ENCODE measurements at regions not wholly inside any gene's neighbourhood (a gene's known extent, or its start where the extent isn't known, plus 50 kb on each side); places are given as distances from the start of the nearest gene placed in this dataset.

GRCh38 chr2:142805244-142805643, 72.2 kb upstream of the KYNU start:
- peak in 1 of 2 experiments; percentile 40; a peak in 1 of 6 replicates for ATAC-seq
- H3K4me2 ChIP-seq: peak overlapping the region; percentile 42
- ChIA-PET POLR2A (no interaction called here), CTCF (interaction anchor here (1.6 kb wide), 1 partner anchor 10 kb away, joined by 4 read pairs; no protein-coding TSS in a partner anchor)
- TF ChIP-seq EHF (CRISPR knock-in tag; IDR thresholded peaks at IDR 0.05) (no peak), HDAC2 (IDR thresholded peaks at IDR 0.05) (no peak)
- peak overlapping the region; percentile 33 to 34; a peak in 4 of 6 replicates for H3K27ac ChIP-seq
- peaks cover 10% of the 10 kb centered on the region; the same call in 1 of the 3 replicates for H3K4me1 ChIP-seq
- no peak for FAIRE-seq
- DNase-seq (ENCODE audit: low read depth in 1 of 2, low spot score in 1 of 2): no peak
- H3K4me3 ChIP-seq: no peak overlapping the region
- peaks cover 8% of the 10 kb centered on the region for H3K9me3 ChIP-seq

DNA sequence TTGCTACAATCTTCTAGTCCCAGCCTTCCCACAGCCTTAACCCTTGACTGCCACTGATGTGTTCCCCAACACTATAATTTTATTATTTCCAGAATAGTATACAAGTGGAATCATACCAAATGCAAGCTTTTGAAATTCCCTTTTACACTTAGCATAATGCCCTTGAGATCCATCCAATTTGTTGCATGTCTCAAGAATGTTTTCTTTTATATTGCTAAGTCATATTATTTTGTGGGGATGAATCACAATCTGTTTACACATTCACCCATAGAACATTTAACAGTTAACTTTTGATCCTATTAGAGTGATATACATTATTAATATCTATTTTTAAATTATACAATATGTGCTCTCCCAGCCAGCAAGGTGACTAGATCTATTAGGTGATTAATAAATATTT, 74.3 kb upstream of the KYNU start:
- Histone ChIP-seq H3K4me3 (no peak overlapping the region), H3K4me1 (peaks cover 10% of the 10 kb centered on the region; the same call in 1 of the 3 replicates), H3K9me3 (peaks cover 8% of the 10 kb centered on the region), H3K4me2 (no peak overlapping the region), H3K27ac (no peak overlapping the region)
- DNase-seq (ENCODE audit: low read depth in 1 of 2, low spot score in 1 of 2) (no peak), FAIRE-seq (no peak), ATAC-seq (no peak)
- POLR2A ChIA-PET: no interaction called here
- no peak for TF ChIP-seq ESRRA (IDR thresholded peaks at IDR 0.05; ENCODE audit: borderline replicate concordance, low read length)
- TF ChIP-seq, protein P1, sequence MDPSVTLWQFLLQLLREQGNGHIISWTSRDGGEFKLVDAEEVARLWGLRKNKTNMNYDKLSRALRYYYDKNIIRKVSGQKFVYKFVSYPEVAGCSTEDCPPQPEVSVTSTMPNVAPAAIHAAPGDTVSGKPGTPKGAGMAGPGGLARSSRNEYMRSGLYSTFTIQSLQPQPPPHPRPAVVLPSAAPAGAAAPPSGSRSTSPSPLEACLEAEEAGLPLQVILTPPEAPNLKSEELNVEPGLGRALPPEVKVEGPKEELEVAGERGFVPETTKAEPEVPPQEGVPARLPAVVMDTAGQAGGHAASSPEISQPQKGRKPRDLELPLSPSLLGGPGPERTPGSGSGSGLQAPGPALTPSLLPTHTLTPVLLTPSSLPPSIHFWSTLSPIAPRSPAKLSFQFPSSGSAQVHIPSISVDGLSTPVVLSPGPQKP (IDR thresholded peaks at IDR 0.05; ENCODE audit: low read depth, low read length): no peak
- TF ChIP-seq, protein P2, sequence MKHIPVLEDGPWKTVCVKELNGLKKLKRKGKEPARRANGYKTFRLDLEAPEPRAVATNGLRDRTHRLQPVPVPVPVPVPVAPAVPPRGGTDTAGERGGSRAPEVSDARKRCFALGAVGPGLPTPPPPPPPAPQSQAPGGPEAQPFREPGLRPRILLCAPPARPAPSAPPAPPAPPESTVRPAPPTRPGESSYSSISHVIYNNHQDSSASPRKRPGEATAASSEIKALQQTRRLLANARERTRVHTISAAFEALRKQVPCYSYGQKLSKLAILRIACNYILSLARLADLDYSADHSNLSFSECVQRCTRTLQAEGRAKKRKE (CRISPR knock-in tag; IDR thresholded peaks at IDR 0.05; ENCODE audit: low read depth): no peak
- TF ChIP-seq, protein P3, sequence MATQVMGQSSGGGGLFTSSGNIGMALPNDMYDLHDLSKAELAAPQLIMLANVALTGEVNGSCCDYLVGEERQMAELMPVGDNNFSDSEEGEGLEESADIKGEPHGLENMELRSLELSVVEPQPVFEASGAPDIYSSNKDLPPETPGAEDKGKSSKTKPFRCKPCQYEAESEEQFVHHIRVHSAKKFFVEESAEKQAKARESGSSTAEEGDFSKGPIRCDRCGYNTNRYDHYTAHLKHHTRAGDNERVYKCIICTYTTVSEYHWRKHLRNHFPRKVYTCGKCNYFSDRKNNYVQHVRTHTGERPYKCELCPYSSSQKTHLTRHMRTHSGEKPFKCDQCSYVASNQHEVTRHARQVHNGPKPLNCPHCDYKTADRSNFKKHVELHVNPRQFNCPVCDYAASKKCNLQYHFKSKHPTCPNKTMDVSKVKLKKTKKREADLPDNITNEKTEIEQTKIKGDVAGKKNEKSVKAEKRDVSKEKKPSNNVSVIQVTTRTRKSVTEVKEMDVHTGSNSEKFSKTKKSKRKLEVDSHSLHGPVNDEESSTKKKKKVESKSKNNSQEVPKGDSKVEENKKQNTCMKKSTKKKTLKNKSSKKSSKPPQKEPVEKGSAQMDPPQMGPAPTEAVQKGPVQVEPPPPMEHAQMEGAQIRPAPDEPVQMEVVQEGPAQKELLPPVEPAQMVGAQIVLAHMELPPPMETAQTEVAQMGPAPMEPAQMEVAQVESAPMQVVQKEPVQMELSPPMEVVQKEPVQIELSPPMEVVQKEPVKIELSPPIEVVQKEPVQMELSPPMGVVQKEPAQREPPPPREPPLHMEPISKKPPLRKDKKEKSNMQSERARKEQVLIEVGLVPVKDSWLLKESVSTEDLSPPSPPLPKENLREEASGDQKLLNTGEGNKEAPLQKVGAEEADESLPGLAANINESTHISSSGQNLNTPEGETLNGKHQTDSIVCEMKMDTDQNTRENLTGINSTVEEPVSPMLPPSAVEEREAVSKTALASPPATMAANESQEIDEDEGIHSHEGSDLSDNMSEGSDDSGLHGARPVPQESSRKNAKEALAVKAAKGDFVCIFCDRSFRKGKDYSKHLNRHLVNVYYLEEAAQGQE (IDR thresholded peaks at IDR 0.05): no peak
- no peak for TF ChIP-seq HDAC2 (IDR thresholded peaks at IDR 0.05)
- TF ChIP-seq SREBF2 (IDR thresholded peaks at IDR 0.05): no peak
- no peak for TF ChIP-seq FOSL2 (IDR thresholded peaks at IDR 0.05)
- no peak for TF ChIP-seq FOSL2 (CRISPR knock-in tag; IDR thresholded peaks at IDR 0.05)
- no peak for TF ChIP-seq HOXA7 (CRISPR knock-in tag; IDR thresholded peaks at IDR 0.05)
- no peak for TF ChIP-seq RNF2 (IDR thresholded peaks at IDR 0.05; ENCODE audit: borderline replicate concordance, low read depth)
- TF ChIP-seq JUNB (IDR thresholded peaks at IDR 0.05): no peak
- TF ChIP-seq MYC (IDR thresholded peaks at IDR 0.05; ENCODE audit: borderline replicate concordance, low read length): no peak
- CTCF ChIA-PET: no interaction called here

- H3K9me3 ChIP-seq: no peaks in the 10 kb centered on the region
- ATAC-seq: no peak
- WGBS (ENCODE audit: missing lambda C conversion rate): 89% methylated on average over 1 of the region's 1 CpG
- CTCF ChIA-PET: interaction anchor here (0.7 to 1.3 kb wide), 3 partner anchors 20 to 154 kb away, joined by 3 read pairs; no protein-coding TSS in a partner anchor
- peaks cover 12% of the 10 kb centered on the region; the same call in 2 of the 3 replicates for H3K4me1 ChIP-seq
- DNase-seq (ENCODE audit: low read depth in 1 of 2, low spot score in 1 of 2): no peak
- no peak overlapping the region for H3K4me3 ChIP-seq
- TF ChIP-seq JUN (IDR thresholded peaks at IDR 0.05): no peak
- no peak for TF ChIP-seq SMC3 (IDR thresholded peaks at IDR 0.05)
- TF ChIP-seq EHF (CRISPR knock-in tag; IDR thresholded peaks at IDR 0.05): no peak
- TF ChIP-seq KDM5A (IDR thresholded peaks at IDR 0.05): no peak
- no peak for TF ChIP-seq USF2 (IDR thresholded peaks at IDR 0.05)
- no peak for TF ChIP-seq HOXB5 (CRISPR knock-in tag; IDR thresholded peaks at IDR 0.05)
- TF ChIP-seq ZFP36 (IDR thresholded peaks at IDR 0.05; ENCODE audit: borderline replicate concordance, partially characterized antibody): no peak
- TF ChIP-seq RFX5 (IDR thresholded peaks at IDR 0.05): no peak
- TF ChIP-seq, protein P4, sequence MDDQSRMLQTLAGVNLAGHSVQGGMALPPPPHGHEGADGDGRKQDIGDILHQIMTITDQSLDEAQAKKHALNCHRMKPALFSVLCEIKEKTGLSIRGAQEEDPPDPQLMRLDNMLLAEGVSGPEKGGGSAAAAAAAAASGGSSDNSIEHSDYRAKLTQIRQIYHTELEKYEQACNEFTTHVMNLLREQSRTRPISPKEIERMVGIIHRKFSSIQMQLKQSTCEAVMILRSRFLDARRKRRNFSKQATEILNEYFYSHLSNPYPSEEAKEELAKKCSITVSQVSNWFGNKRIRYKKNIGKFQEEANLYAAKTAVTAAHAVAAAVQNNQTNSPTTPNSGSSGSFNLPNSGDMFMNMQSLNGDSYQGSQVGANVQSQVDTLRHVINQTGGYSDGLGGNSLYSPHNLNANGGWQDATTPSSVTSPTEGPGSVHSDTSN (IDR thresholded peaks at IDR 0.05): no peak
- POLR2A ChIA-PET: no interaction called here
- H3K27ac ChIP-seq: peak overlapping the region; percentile 23 to 51; a peak in 3 of 6 replicates
- peak overlapping the region; percentile 31; the same call in 2 of the 3 replicates for H3K4me2 ChIP-seq
- FAIRE-seq: no peak
These were observed 80.9 kb upstream of the KYNU start for GRCh38 chr2:142796588-142796987.

Measured in A549 (cell line).